ENCODE measurements at regions not wholly inside any gene's neighbourhood (a gene's known extent, or its start where the extent isn't known, plus 50 kb on each side); places are given as distances from the start of the nearest gene placed in this dataset.

- H3K27ac ChIP-seq (ENCODE audit: low read depth, low read length, severe bottlenecking): no peak overlapping the region
- no peaks in the 10 kb centered on the region for H3K4me1 ChIP-seq (ENCODE audit: control insufficient read depth, insufficient read depth, low read length, poor library complexity, severe bottlenecking)
- no peaks in the 10 kb centered on the region for H3K36me3 ChIP-seq (ENCODE audit: control insufficient read depth, insufficient read depth, low read length)
- H3K9me3 ChIP-seq (ENCODE audit: control insufficient read depth, low read length): no peaks in the 10 kb centered on the region
- H3K4me3 ChIP-seq (ENCODE audit: extremely low read depth, insufficient read depth, low read length, poor library complexity, severe bottlenecking): no peak overlapping the region
- WGBS, 2 experiments (ENCODE audit: insufficient coverage in 2 of 2): 61 to 81% methylated on average over 2 of the region's 2 CpGs
Measured at GRCh38 chr4:66852843-66853242, 692.5 kb downstream of the CENPC start.

GRCh38 chr4:66849596-66849995 lies 695.7 kb downstream of the CENPC start:
- Histone ChIP-seq H3K9me3 (ENCODE audit: control insufficient read depth, low read length) (no peaks in the 10 kb centered on the region), H3K4me1 (ENCODE audit: control insufficient read depth, insufficient read depth, low read length, poor library complexity, severe bottlenecking) (no peaks in the 10 kb centered on the region), H3K27ac (ENCODE audit: low read depth, low read length, severe bottlenecking) (no peak overlapping the region), H3K36me3 (ENCODE audit: control insufficient read depth, insufficient read depth, low read length) (no peaks in the 10 kb centered on the region), H3K4me3 (ENCODE audit: extremely low read depth, insufficient read depth, low read length, poor library complexity, severe bottlenecking) (no peak overlapping the region)
- no CpG with 5 or more reads among the region's 1 CpG for WGBS, 2 experiments (ENCODE audit: insufficient coverage in 2 of 2)

GRCh38 chr4:66842724-66843088 lies 702.6 kb downstream of the CENPC start:
- no peak overlapping the region for H3K4me3 ChIP-seq (ENCODE audit: extremely low read depth, insufficient read depth, low read length, poor library complexity, severe bottlenecking)
- no peak overlapping the region for H3K27ac ChIP-seq (ENCODE audit: low read depth, low read length, severe bottlenecking)
- H3K4me1 ChIP-seq (ENCODE audit: control insufficient read depth, insufficient read depth, low read length, poor library complexity, severe bottlenecking): no peaks in the 10 kb centered on the region
- no peaks in the 10 kb centered on the region for H3K36me3 ChIP-seq (ENCODE audit: control insufficient read depth, insufficient read depth, low read length)
- H3K9me3 ChIP-seq (ENCODE audit: control insufficient read depth, low read length): no peaks in the 10 kb centered on the region
- 80 to 100% methylated on average over 1 of the region's 1 CpG for WGBS, 2 experiments (ENCODE audit: insufficient coverage in 2 of 2)

- H3K4me3 ChIP-seq (ENCODE audit: extremely low read depth, insufficient read depth, low read length, poor library complexity, severe bottlenecking): no peak overlapping the region
- H3K9me3 ChIP-seq (ENCODE audit: control insufficient read depth, low read length): no peaks in the 10 kb centered on the region
- no peak overlapping the region for H3K27ac ChIP-seq (ENCODE audit: low read depth, low read length, severe bottlenecking)
- no peaks in the 10 kb centered on the region for H3K4me1 ChIP-seq (ENCODE audit: control insufficient read depth, insufficient read depth, low read length, poor library complexity, severe bottlenecking)
- no peaks in the 10 kb centered on the region for H3K36me3 ChIP-seq (ENCODE audit: control insufficient read depth, insufficient read depth, low read length)
- 78 to 84% methylated on average over 2 to 3 of the region's 4 CpGs for WGBS, 2 experiments (ENCODE audit: insufficient coverage in 2 of 2)
Measured at GRCh38 chr4:66842026-66842723, 703.1 kb downstream of the CENPC start.

GRCh38 chr4:66840178-66840577 lies 705.1 kb downstream of the CENPC start:
- no peaks in the 10 kb centered on the region for H3K9me3 ChIP-seq (ENCODE audit: control insufficient read depth, low read length)
- no peak overlapping the region for H3K4me3 ChIP-seq (ENCODE audit: extremely low read depth, insufficient read depth, low read length, poor library complexity, severe bottlenecking)
- no peaks in the 10 kb centered on the region for H3K4me1 ChIP-seq (ENCODE audit: control insufficient read depth, insufficient read depth, low read length, poor library complexity, severe bottlenecking)
- H3K27ac ChIP-seq (ENCODE audit: low read depth, low read length, severe bottlenecking): no peak overlapping the region
- no peaks in the 10 kb centered on the region for H3K36me3 ChIP-seq (ENCODE audit: control insufficient read depth, insufficient read depth, low read length)

- 88 to 93% methylated on average over 2 to 3 of the region's 5 CpGs for WGBS, 2 experiments (ENCODE audit: insufficient coverage in 2 of 2)
- H3K4me3 ChIP-seq (ENCODE audit: extremely low read depth, insufficient read depth, low read length, poor library complexity, severe bottlenecking): no peak overlapping the region
- no peak overlapping the region for H3K27ac ChIP-seq (ENCODE audit: low read depth, low read length, severe bottlenecking)
- H3K36me3 ChIP-seq (ENCODE audit: control insufficient read depth, insufficient read depth, low read length): no peaks in the 10 kb centered on the region
- H3K4me1 ChIP-seq (ENCODE audit: control insufficient read depth, insufficient read depth, low read length, poor library complexity, severe bottlenecking): no peaks in the 10 kb centered on the region
- no peaks in the 10 kb centered on the region for H3K9me3 ChIP-seq (ENCODE audit: control insufficient read depth, low read length)
Measured at GRCh38 chr4:66837279-66837922, 707.9 kb downstream of the CENPC start.

GRCh38 chr4:66829310-66829709 lies 716.0 kb downstream of the CENPC start:
- no peak overlapping the region for H3K27ac ChIP-seq (ENCODE audit: low read depth, low read length, severe bottlenecking)
- no peak overlapping the region for H3K4me3 ChIP-seq (ENCODE audit: extremely low read depth, insufficient read depth, low read length, poor library complexity, severe bottlenecking)
- H3K36me3 ChIP-seq (ENCODE audit: control insufficient read depth, insufficient read depth, low read length): no peaks in the 10 kb centered on the region
- H3K4me1 ChIP-seq (ENCODE audit: control insufficient read depth, insufficient read depth, low read length, poor library complexity, severe bottlenecking): no peaks in the 10 kb centered on the region
- no peaks in the 10 kb centered on the region for H3K9me3 ChIP-seq (ENCODE audit: control insufficient read depth, low read length)

- Histone ChIP-seq H3K27ac (ENCODE audit: low read depth, low read length, severe bottlenecking) (no peak overlapping the region), H3K36me3 (ENCODE audit: control insufficient read depth, insufficient read depth, low read length) (no peaks in the 10 kb centered on the region), H3K4me1 (ENCODE audit: control insufficient read depth, insufficient read depth, low read length, poor library complexity, severe bottlenecking) (no peaks in the 10 kb centered on the region), H3K4me3 (ENCODE audit: extremely low read depth, insufficient read depth, low read length, poor library complexity, severe bottlenecking) (no peak overlapping the region), H3K9me3 (ENCODE audit: control insufficient read depth, low read length) (no peaks in the 10 kb centered on the region)
Measured at GRCh38 chr4:66820681-66821080, 724.6 kb downstream of the CENPC start.

GRCh38 chr4:66814277-66814676 lies 731.0 kb downstream of the CENPC start:
- Histone ChIP-seq H3K4me3 (ENCODE audit: extremely low read depth, insufficient read depth, low read length, poor library complexity, severe bottlenecking) (no peak overlapping the region), H3K4me1 (ENCODE audit: control insufficient read depth, insufficient read depth, low read length, poor library complexity, severe bottlenecking) (no peaks in the 10 kb centered on the region), H3K27ac (ENCODE audit: low read depth, low read length, severe bottlenecking) (no peak overlapping the region), H3K36me3 (ENCODE audit: control insufficient read depth, insufficient read depth, low read length) (no peaks in the 10 kb centered on the region), H3K9me3 (ENCODE audit: control insufficient read depth, low read length) (no peaks in the 10 kb centered on the region)
- 100% methylated on average over 3 of the region's 6 CpGs; no CpG with 5 or more reads in 1 of the 2 experiments for WGBS, 2 experiments (ENCODE audit: insufficient coverage in 2 of 2)

- H3K9me3 ChIP-seq (ENCODE audit: control insufficient read depth, low read length): peaks cover 5% of the 10 kb centered on the region
- no peak overlapping the region for H3K27ac ChIP-seq (ENCODE audit: low read depth, low read length, severe bottlenecking)
- H3K4me3 ChIP-seq (ENCODE audit: extremely low read depth, insufficient read depth, low read length, poor library complexity, severe bottlenecking): no peak overlapping the region
- no peaks in the 10 kb centered on the region for H3K36me3 ChIP-seq (ENCODE audit: control insufficient read depth, insufficient read depth, low read length)
- WGBS, 2 experiments (ENCODE audit: insufficient coverage in 2 of 2): 25% methylated on average over 1 of the region's 1 CpG; no CpG with 5 or more reads in 1 of the 2 experiments
- no peaks in the 10 kb centered on the region for H3K4me1 ChIP-seq (ENCODE audit: control insufficient read depth, insufficient read depth, low read length, poor library complexity, severe bottlenecking)
Measured at GRCh38 chr4:66805582-66805981, 739.7 kb downstream of the CENPC start.

- WGBS, 2 experiments (ENCODE audit: insufficient coverage in 2 of 2): 90% methylated on average over 2 of the region's 3 CpGs; no CpG with 5 or more reads in 1 of the 2 experiments
- peaks cover 5% of the 10 kb centered on the region for H3K9me3 ChIP-seq (ENCODE audit: control insufficient read depth, low read length)
- H3K4me1 ChIP-seq (ENCODE audit: control insufficient read depth, insufficient read depth, low read length, poor library complexity, severe bottlenecking): no peaks in the 10 kb centered on the region
- no peak overlapping the region for H3K4me3 ChIP-seq (ENCODE audit: extremely low read depth, insufficient read depth, low read length, poor library complexity, severe bottlenecking)
- no peak overlapping the region for H3K27ac ChIP-seq (ENCODE audit: low read depth, low read length, severe bottlenecking)
- H3K36me3 ChIP-seq (ENCODE audit: control insufficient read depth, insufficient read depth, low read length): no peaks in the 10 kb centered on the region
Measured at GRCh38 chr4:66804979-66805378, 740.3 kb downstream of the CENPC start.

All from mesodermal cell (in vitro differentiated cells).